Stomach smooth muscle (tissue), 2 donors: ENCODE measurements at regions not wholly inside any gene's neighbourhood (a gene's known extent, or its start where the extent isn't known, plus 50 kb on each side); places are given as distances from the start of the nearest gene placed in this dataset.

Source experiments
- H3K27ac ChIP-seq: one replicate; pipeline ENCODE4 v1.7.0; 2013; ENCODE audit warnings: mild to moderate bottlenecking, low read length, inconsistent platforms
- H3K27me3 ChIP-seq, 2 donors: one replicate each; pipeline ENCODE4 v1.7.0; 2013; ENCODE audit warnings: low read length in 2 of 2; ENCODE audit not compliant: insufficient read depth in 2 of 2, control insufficient read depth in 1 of 2
- H3K36me3 ChIP-seq, 2 donors: one replicate each; pipeline ENCODE4 v1.7.0; 2013; ENCODE audit warnings: low read length in 2 of 2; ENCODE audit not compliant: control insufficient read depth in 2 of 2, insufficient read depth in 2 of 2
- H3K4me1 ChIP-seq: one replicate; pipeline ENCODE4 v1.7.0; 2013; ENCODE audit warnings: low read length; ENCODE audit not compliant: control insufficient read depth, insufficient read depth
- H3K4me3 ChIP-seq, 2 donors: one replicate each; pipeline ENCODE4 v1.7.0; 2013; ENCODE audit warnings: low read length in 2 of 2
- H3K9ac ChIP-seq, 2 donors: one replicate each; pipeline ENCODE4 v1.7.0; 2013; ENCODE audit warnings: low read length in 2 of 2, mild to moderate bottlenecking in 1 of 2
- H3K9me3 ChIP-seq, 2 donors: one replicate each; pipeline ENCODE4 v1.7.0; 2013; ENCODE audit warnings: low read length in 2 of 2; ENCODE audit not compliant: control insufficient read depth in 2 of 2
- donor health status: healthy.
- donor health status: Pancreatic carcinoma.

DNA sequence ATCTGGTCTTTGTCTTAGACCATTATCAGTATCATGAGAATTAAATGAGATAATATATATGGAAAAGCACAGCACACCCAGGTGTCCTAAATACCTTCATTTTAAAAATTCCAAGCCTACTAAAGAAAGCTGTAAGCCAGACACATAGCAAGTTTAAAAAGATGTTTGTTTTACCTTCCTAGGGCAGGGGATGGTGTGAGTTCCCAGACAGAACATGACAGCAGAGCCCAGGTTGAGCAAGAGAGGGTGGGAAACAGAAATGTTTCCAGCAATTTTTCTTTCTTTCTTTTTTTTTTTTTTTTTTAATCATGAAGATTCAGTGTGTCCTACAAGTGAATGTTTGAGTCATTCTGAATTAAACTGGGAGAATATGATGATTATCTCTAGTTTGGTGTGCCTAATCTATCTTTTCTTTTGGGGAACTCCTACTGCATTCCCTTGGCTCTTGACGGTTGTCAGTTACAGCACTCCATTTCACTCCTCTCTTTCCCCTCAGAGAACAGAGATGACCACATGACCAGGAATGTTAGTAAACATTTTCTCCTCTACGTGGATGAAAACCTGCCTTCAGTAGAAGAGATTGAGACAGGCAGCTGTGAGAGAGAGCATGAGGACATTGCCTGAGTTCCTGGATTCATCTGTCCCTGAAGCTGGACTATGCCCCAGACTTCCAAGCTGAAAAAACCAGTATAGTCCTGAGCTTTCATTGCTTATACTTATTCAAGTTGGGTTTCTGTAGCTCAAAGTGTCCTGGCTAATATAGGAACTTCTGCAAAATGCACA is 54.5 kb upstream of the ARL14 start:
- Histone ChIP-seq H3K4me3 (no peak overlapping the region), H3K4me1 (no peaks in the 10 kb centered on the region), H3K27ac (no peak overlapping the region), H3K9me3 (no peaks in the 10 kb centered on the region), H3K27me3 (no peaks in the 10 kb centered on the region), H3K36me3 (no peaks in the 10 kb centered on the region), H3K9ac (no peak overlapping the region)

DNA sequence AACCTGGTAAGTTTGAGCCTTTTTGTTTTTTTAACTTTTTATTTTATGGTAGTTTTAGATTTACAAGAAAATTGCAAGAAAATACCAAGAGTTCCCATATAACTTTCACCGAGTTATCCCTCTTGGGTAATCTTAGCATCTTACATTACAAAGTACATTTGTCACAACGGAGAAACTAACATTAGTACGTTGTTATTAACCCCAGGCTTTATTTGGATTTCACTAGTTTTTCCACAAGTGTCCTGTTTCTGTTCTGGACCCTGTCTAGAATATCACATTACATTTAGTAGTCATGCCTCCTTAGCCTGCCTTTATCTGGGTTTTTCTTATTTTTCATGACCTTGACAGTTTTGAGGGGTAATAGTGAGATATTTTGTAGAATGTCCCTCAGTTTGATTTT is 53.5 kb upstream of the KPNA4 start:
- Histone ChIP-seq H3K9me3 (no peaks in the 10 kb centered on the region), H3K9ac (no peak overlapping the region), H3K4me1 (peaks cover 7% of the 10 kb centered on the region), H3K36me3 (no peaks in the 10 kb centered on the region), H3K4me3 (no peak overlapping the region), H3K27ac (no peak overlapping the region), H3K27me3 (no peaks in the 10 kb centered on the region)

DNA sequence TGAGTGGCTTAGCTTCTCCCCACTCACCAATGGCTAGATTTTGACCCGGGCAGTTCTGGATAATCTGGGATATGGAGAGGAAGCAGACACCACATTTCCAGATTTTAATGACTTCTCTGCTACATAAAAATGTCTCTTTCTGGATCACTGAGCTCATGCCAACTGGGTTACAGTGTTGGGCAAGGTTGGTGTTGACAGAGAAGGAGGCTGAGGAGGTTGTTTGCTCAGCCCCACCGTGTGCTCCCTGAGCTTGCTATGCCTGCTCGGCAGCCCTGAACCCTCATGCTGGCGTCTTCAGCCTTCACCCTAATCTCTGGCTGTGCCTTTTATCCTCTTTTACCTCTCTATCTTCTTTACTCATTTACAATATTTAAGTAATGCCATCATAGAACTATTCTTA is 53.0 kb upstream of the KPNA4 start:
- H3K27me3 ChIP-seq = no peaks in the 10 kb centered on the region
- no peak overlapping the region for H3K27ac ChIP-seq
- H3K4me3 ChIP-seq = no peak overlapping the region
- H3K36me3 ChIP-seq = no peaks in the 10 kb centered on the region
- H3K4me1 ChIP-seq = peaks cover 7% of the 10 kb centered on the region
- no peaks in the 10 kb centered on the region for H3K9me3 ChIP-seq
- no peak overlapping the region for H3K9ac ChIP-seq

DNA sequence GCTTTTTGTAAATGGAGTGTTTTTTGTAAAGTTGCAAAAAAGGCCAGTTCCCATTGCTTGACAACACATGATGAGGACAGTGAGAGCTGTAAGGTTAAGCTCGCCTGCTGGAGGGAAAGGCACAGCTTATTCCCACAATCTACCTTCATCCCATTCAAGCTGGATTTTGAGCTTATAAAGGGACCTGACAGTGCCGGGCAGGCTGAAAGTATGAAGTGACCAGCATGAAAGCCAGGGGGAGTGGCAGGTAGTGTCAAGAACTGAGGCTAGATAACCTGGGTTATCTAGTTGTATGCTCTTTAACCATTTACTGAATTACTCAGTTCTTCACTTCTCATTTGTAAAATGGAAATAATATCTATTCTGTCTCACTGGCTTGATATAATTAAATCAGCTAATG is 52.3 kb upstream of the KPNA4 start:
- H3K36me3 ChIP-seq = no peaks in the 10 kb centered on the region
- H3K27ac ChIP-seq = no peak overlapping the region
- no peak overlapping the region for H3K9ac ChIP-seq
- no peaks in the 10 kb centered on the region for H3K27me3 ChIP-seq
- no peak overlapping the region for H3K4me3 ChIP-seq
- peaks cover 7% of the 10 kb centered on the region for H3K4me1 ChIP-seq
- H3K9me3 ChIP-seq = no peaks in the 10 kb centered on the region

DNA sequence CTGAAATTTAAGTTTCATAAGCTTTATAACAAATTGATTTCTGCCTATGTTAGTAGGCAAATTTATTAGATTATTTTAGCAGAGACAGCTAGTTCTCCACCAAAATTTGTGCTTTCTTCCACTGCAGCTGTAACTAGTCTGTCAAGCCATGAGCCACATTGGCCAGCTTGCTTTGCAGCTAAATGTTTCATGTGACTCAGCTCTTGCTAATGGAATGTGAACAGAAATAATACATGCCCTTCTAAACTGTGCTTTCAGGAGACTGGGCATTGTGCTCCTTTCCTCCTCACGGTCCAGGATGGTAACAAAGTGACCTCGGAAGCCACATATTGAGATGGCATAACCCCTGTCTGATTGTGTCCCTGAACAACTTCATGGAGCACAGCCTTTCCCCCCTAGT is 51.3 kb upstream of the KPNA4 start:
- H3K4me3 ChIP-seq = no peak overlapping the region
- peaks cover 7% of the 10 kb centered on the region for H3K4me1 ChIP-seq
- peak overlapping the region; percentile 12 for H3K27ac ChIP-seq
- no peak overlapping the region for H3K9ac ChIP-seq
- no peaks in the 10 kb centered on the region for H3K9me3 ChIP-seq
- no peaks in the 10 kb centered on the region for H3K36me3 ChIP-seq
- no peaks in the 10 kb centered on the region for H3K27me3 ChIP-seq

DNA sequence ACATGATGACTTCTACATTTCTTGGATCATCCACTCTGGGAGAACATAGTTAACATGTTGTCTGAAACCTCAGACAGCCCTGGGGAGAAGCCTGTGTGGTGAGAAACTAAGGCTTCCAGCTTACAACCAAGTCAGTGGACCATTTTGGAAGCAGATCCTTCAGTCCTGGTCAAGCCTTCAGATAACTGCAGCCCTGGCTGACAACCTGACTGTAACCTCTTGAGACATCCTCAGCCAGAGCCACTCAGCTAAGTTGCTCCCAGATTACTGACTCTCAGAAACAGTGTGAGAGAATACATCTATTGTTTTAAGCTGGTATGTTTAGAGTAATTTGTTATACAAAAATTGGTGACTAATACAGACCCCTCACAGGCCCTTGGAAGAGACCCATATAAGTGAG is 50.9 kb upstream of the KPNA4 start:
- Histone ChIP-seq H3K27ac (no peak overlapping the region), H3K9me3 (no peaks in the 10 kb centered on the region), H3K36me3 (no peaks in the 10 kb centered on the region), H3K4me3 (no peak overlapping the region), H3K27me3 (no peaks in the 10 kb centered on the region), H3K4me1 (peaks cover 7% of the 10 kb centered on the region), H3K9ac (no peak overlapping the region)
